GF-D8 (cell line): ENCODE measurements at regions not wholly inside any gene's neighbourhood (a gene's known extent, or its start where the extent isn't known, plus 50 kb on each side); places are given as distances from the start of the nearest gene placed in this dataset.

Source experiments
- DNase-seq: peaks from one replicate; lab custom pipeline; 2025; lab: John Stamatoyannopoulos, UW

DNA sequence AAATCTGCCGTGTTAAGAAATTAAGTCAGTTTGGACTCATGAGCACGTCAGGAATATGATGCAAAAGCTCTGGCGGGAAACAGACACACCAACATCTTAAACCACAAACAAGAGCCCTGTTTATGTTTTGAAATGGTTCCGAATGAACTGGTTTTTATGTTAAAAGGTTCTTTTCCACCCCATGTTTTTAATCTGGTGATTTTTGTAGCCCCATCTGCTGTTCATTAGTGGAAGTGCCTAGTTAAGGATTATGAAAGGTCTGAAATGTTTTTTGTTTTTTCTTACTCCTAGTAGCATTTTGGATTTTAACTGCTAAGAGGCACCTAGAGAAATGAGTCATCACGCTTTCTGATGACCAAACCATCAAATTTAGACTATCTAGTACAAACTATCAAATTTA is 404.1 kb upstream of the MKI67 start:
- no peak for DNase-seq

DNA sequence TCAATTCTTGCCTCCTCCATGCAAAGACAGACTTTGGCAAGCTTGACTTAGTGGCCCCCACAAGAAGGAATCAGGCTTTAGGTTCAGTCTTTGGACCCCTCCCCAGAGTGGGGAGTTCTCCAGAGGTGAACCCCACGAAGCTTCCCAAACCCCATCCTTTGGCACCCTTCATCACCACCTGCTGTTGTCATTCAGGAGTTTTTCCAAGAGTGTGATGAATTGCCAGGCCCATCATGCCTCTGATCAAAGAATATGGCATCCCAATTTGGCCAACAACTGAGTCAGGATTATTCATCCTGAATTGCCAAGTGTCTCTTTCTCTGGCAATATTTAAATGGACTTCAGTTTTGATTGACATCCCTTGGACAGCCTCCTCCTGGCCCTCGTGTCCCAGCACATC is 404.7 kb upstream of the MKI67 start:
- no peak for DNase-seq

DNA sequence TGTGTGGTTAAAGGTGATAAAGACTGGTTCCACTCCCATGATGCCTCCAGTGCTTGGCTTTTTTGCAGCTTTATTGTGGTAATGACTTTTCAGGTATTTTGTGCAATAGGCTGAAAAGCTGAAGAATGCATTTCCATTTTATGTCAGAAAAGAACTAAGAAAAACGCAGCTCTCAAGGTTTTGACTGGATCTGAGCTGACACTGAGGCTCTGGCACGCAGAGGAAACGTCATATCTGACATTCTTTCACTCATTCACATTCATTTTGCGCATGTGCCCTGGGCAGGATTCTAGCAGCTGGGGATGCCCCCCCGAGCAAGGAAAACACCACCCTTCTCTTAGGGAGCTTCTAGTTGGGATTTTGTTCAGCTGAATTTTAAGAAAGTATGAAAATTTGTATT is 408.5 kb upstream of the MKI67 start:
- no peak for DNase-seq

DNA sequence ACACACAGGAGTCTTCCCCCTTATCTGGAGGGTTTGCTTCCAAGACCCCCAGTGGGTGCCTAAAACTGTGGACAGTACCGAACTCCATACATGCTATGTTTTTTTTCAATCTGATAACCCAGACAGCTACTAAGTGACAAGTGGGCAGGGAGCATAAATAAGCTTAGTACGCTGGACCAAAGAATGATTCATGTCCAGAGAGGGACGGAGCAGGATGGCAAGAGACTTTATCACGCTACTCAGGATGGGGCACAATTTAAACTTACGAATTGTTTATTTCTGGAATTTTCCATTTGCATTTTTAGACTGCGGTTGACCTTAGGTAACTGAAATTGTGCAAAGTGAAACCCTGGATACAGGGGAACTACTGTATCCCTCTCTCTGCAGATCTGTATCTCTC is 410.0 kb upstream of the MKI67 start:
- DNase-seq: no peak

DNA sequence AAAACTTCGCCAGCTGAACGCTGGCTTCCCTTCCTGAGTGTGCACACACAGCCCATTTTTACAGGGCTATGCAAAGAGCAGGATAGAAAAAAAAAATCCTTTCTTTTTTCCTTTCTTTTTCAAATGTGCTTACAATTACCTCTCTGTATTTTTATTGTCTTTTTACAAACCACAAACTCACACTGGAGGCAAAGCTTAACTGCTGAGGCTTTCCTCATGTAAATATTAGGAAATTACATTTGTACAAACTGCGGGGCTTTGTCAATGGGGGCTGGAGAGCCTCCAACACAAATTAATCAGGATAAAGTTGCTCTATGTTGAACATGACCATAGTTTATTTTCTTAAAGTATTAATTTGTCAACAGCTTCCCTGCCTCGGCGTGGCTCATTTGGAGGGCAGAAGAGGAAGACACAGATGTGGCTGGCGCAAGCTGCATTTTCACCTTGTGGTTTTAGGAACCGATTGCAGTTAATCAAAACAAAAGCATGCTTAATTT is 411.7 kb upstream of the MKI67 start:
- DNase-seq: no peak

DNA sequence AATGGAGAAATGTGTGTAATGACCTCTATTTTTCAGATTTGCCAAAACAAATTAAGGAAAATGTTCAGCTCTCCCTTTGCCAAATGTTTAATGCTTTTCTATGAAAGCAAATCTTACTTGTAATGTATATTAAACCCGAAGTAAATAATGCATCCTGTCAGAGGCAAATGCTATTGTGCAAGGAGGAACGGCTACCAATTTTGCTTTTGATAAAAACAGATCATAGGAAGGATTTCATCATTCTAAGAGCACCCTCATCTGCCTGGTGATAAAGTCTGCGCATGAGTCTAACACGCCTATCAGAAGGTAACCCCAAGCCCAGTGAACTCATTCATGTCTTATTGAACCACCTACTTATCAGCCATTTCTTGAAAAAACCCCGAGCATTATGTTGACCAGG is 412.4 kb upstream of the MKI67 start:
- DNase-seq: no peak

DNA sequence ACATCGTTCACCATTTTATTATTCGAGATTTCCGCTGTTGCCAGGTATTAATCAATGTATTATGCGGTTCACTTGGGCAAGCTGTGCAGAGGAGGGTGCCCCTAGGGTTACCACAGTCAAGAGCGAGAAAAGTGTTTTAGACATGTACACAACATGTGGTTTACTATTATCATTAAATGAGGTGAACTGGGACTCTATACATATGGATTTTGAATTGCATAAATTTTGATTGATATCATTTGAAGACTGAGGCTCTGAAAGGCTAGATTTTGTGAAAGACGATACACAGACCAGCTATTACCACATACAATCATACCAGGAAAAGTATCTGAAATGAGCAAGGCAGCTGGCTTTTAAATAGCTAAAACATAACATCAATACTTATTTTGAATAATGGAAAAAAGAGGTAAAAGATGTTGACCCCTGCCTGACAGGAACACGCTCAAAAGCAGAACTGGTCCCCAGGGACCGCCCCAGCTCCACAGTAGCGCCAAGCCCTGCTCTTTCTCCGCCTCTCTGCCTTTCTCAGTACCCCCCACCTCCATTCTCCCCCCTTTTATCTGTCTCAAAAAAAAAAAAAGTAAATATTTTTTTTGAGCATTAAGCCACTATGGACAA is 413.4 kb upstream of the MKI67 start:
- DNase-seq: no peak

DNA sequence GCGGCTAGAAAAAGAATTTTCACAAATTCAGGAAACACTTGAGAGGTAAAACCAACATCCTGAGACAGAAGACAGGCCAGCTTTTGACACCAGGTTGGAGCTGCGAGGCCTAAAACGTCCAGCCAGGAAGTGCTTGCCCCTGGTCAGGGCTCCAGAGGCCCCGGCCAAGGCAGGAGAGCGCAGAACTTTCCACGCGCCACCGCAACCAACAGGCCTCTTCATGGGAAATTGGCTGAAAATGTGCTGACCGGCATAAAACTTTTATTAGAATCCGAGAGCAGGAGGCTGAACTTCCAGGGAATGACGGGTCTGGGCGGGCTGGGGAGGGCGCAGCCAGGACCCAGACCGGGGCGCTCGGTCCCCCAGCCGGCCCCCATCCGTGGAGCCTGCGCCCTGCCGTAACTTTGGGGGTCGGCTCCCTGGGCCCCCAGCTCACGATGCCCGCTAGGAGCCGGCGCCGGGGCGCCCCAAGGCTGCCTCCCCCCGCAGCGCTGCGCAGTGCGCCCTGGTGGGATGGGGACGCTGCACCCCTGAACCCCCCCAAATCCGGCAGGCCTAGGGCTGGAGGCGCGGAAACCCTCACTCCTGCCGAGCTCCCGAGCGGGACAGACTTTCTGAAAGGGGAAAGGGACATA is 414.0 kb upstream of the MKI67 start:
- DNase-seq: no peak

DNA sequence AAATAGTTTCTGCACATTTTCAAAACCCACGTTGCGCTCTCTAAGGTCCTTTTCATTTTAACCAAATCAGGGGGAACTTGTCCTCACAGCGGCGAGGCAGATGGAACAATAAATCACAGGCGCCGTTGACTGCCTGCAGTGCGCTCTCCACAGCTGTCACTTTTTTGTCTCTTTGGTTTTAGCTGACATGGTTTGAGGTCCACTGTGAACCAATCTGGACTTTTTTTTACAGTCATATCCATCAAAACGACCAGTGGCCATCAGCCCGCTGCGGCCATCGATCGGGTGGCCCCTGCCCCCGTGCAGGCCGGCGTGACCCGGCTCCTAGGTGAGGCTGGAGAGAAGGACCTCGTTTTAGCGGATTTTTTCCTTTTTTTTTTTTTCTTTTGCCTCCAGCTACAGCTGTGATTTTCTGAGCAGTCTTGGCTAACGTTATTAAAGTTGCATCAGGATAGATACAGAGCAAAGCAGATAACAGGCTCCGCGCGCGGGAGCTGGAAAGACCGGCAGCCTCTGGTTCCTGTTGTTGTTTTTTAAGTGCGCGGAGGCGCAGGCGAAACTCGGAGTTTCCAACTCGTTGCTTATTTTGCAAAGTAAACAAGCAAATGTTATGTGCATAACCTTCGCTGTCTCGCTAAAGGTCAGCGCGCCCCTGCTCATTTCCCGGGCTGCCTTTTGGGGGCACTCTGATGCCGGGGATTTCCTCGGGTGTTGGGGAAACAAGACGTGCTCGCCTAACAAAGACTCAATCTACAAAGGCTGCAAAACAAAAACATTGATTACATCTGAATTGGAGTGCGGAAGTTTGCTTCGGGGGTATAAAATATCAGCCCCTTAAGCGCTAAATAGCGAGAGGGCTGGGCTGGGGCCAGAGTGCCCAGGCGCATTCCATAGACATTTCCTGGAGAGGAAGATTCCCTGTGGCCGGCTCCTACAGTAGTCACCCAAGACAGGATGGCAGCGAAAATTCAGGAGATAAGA is 414.8 kb upstream of the MKI67 start:
- no peak for DNase-seq

DNA sequence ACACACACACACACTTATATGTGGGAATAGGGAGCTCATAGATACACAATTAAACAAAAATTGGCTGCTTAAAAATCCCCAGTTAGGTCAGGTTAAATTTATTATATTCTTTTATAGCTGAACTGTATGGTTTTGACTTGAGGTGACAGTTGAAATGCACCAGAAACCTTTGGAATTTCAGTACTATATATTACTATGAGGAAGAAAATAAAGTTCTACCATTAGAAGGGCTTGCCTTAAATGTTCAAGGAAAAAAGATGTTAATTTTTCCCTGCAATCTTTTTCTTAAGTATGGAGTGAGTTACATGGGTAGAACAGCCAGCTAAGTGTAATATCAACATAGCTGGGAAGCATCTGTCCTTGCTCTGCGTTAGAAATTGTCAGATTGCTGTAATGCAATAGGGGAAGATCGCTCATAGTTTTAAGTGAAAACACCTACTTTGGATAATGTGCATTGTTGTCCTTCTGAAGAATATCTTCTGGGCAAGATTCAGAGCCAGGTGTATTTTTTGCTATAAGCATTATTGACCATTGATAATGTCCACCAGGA is 415.8 kb upstream of the MKI67 start:
- no peak for DNase-seq

DNA sequence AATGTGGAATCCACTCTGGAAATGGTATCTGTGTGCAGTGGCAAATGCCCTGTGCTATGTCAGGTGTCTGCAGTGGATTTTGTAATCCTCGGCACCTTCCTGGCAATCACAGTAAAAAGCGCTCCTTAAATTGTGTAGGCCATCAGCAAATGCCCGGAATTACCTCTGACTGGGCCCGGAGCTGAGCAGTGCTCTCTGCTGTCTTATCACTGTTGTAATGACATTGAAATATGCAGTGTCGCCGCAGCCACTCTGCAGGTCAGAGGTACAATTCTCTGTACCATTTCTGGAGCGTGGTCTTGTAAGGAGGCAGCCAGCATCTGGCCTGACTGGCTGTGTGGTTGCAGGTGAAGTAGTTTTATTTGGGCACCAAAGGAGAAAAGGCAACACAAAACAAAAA is 416.4 kb upstream of the MKI67 start:
- DNase-seq: no peak

DNA sequence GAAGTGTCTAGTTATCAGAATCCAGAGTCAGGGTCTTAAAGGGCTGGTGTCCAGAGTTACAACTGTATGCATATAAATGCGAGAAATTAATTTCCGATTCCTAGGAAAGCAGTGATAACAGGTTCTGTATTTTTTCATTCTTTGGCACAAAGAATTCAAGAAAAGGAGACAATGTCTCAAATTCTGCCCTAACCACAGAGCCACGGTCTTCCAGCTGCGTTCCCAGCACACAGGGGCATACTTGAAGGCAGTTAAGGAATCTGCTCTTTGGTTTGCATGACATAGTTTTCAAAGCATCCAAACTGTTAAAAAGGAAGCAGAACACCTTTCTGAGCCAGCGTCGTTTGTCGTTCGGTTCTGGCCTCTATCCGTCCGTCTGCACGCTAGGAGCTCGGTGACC is 416.9 kb upstream of the MKI67 start:
- no peak for DNase-seq

DNA sequence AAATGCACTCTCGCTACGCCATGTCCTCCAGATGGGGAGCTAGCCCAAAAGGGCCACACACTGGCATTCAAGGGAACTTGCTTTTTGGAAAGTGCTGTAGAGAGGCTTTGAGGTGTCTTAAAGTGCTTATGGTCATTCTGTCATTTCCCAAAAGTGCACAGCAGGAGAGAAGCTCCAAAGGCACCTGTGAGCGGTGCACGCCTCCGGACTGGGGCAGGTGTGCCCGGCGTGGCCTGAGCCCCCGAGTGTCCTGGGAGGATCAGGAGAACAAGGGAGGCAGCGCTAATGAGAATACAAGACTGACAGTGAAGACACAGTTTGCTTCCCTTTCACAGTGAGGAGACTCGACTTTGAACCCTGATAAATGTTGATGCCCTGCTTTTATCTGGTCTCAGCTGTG is 419.0 kb upstream of the MKI67 start:
- no peak for DNase-seq

DNA sequence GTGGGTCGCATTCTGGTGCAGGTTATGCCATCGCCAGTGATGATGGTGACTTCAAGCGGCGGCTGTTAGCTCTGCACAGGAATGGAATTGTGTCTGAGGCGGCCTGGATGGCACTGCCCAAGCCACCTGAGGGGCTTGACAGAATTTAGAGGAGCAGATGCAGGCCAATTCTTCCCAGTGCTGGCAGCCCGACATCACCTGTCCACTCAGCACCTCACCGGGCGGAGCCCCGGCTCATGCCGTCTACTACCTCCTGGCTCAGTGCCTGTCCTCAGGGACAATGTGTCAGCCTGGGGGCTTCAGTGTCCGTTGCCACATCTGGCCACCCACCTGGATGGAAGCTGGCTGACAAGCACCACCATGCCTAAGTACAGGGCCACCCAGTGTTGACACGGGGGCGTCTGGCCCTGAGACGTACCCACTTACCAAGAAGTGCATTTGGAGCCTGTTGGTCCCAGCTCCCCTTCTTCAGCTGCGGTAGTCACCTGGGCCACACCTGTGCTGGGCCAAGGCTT is 420.5 kb upstream of the MKI67 start:
- no peak for DNase-seq

DNA sequence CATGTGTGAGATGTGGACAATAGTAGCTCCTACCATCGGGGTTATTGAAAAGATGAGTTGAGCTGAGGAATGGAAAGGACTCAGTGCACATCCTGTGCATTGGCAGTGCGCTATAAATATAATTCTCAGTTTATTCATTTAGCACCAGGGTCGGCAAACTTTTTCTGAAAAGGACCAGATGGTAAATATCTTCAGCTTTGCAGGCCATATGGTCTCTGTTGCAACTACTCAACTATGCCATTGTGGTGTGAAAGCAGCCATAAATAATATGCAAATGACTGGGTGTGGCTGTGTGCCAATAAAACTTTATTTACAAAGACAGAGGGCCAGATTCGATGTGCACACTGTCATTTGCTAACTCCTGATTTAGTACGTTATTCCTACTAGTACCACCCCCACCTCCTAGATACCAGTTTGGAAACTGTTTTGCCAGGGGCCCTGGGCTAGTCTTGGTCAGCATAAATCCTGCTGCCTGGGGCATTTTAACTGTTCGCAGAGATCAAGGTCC is 422.9 kb upstream of the MKI67 start:
- no peak for DNase-seq

DNA sequence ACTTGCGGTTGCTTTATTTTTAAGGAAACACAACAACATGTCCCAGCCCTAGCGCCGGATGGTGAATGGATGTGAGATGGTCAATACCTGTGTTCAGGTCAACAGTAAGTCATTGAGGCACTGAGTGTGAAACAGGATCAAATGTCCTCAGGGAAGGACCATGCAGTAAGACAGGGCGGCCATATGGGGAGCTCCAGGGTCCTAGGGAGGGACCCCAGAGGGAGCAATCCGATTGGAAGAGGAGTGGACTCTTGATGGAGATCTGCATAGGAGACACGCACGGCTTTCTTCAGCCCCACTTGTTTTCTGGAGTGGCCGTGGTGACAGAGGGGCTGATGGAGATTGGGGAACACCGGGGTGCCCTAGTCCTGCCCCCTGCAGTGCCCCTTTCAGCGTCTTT is 423.8 kb upstream of the MKI67 start:
- no peak for DNase-seq

DNA sequence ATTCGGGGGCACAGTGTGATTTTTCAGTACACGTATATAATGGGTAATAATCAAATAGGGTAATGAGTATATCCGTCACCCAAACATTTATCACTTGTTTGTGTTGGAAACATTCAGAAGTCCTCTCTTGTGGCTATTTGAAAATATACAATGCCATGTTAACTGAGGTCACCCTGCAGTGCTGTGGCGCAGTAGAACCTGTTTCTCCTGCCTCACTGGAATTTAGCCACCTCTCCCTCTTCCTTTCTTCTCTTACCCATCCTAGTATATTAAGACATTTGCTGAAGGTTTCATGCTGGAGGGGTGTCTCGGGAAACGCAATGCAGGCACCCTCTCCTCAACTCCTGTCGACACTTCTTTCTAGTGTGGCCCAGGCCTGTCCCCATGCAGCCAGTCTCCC is 425.3 kb upstream of the MKI67 start:
- DNase-seq: no peak

DNA sequence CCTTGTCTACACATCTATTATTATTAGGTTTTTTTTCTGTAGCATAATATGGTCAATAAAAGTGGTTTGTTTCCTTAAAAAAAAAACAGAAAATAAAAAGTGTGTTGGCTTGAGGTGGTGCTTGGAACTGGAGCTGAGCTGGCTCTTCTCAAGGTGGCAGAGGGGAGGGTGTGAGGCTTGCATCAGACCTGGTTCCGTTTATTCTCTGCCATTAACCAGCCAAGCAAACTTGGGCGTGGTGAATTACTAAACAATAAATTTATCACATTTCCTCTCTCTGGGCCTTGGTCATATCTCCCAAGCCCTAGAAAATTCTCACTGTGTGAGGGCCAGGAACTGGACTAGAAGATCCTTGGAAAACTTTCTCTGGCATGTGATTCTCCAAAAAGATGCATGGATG is 427.5 kb upstream of the MKI67 start:
- DNase-seq: no peak

DNA sequence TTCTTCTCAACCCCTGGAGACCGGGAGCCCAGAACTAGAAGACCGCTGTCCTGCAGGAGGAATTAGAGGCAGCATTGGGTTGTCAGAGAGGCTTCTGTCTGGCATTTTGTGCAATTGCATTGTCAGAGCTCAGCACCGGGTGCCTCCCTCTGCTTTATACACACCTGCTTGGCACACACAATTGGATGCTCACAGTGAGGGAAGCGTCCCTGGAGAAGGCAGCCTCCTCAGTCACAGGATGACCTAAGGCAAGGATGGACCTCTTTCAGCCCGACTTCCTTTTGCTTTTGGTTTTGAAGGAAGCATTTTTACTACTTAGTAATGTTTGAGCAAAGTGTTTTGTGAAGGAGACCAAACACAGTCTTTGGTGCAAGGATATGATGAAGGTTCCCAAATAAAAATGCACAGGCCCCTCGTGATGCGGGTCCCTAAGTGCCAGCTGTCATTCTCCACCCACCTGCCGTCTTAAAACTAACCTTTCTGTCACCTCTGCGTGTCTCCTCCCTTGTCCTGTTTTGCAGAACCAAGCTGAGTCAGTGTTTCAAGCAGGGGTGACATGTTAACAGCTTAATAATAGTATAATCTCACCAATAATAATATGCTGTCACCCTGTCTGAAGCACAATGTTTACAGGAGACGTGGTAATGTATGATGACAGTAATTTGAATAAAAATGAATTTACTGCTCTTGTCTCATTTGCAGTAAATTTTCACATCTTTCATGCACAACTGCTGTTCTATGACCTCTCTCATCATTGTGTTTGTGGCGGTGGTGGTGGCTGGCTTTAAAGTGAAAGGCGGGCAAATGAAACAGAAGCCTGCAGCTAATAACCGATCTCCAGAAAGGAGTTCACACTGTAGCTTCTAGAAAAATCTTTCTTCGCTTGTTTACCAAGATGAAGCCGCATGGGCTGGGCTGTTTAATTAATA is 430.2 kb upstream of the MKI67 start:
- no peak for DNase-seq

DNA sequence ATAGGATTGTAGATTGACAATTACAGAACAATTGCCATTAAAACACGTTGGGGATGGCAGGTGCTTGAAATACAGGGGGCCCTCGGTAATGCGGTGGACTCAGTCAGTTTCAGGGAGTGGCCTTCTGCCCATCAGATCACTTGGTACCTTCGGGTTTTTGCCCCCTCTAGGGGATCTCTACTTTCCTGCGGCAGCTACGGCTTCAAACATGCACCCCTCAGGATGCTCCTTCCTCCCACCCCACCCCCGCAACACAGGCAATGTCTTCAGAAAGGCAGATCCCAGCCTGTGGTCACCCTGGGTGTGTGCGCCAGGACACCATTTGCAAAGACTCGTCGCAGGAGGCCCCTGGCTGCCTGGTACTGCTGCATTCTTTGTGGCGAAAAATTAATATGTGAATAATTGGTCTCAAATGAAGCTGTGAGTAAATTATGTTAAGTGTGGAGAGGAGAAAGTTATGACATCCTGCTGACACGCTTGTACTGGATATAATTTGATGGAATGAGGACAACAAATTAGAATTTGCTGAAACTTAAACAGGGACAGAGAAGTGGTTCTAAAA is 431.0 kb upstream of the MKI67 start:
- no peak for DNase-seq

DNA sequence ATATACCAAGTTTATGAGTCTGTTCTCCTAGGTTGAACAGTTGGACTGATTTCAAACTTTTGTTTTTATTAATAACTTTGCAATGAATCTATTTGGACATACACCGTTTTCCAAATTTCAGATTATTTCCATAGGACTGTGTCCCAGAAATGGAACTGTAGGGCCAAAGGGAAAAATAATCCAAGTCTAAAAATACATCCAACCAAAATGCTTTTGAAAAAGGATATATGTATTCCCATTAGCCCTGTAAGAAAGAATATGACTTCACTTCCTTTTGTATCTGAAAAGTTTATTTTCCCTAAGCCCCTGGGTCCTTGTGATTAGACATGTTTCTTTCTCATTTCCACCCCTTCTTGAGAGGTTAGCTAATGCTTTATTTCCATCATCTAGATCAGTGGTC is 434.2 kb upstream of the MKI67 start:
- DNase-seq: no peak
